Jurkat, Clone E6-1 (cell line): ENCODE measurements at regions not wholly inside any gene's neighbourhood (a gene's known extent, or its start where the extent isn't known, plus 50 kb on each side); places are given as distances from the start of the nearest gene placed in this dataset.
"Not testable (repeated sequence)": the region's sequence is repeated elsewhere in the genome, so short reads cannot be mapped to it uniquely, and the experiment has no call there.

Source experiments
- DNase-seq: peaks from one replicate; pipeline ENCODE4 v3.0.0-alpha.2; 2011; ENCODE audit warnings: low read depth, low spot score
- H3K4me3 ChIP-seq: 2 replicates; pipeline ENCODE4 v1.5.1; 2011; ENCODE audit warnings: mild to moderate bottlenecking, low read length, control low read depth, moderate library complexity

DNA sequence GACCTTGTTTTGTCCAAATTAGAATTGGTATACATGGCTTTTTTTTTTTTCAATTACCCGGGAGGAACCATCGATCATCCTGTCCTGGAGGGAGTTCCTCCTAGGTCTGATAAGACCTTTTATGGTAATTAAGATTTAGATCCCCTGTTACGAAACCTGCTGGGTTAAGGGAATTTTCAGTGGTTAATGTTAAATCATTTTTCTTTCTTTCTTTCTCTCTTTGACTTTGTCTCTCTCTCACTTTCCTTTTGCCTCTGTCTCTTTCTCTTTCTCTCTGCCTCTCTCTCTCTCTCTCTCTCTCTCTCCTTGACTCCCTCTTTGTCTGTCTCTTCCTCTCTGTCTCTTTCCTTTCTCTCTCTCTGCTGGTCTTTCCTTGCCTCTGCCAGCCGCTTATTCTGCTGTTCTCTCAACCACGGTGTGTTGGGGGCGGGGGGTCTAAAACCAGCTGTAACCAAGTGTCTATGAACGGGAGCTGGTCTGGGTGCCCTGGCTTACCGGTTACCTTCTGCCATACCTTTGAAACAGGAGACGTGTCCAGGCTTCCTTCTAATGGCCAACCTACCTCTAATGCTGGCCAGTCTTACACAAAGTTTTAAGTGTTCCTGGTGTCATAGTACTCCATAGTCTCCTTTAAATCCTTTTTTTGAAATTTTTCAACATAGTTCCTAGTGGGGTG, 815.1 kb downstream of the TRIB2 start:
- not testable (repeated sequence) for DNase-seq

DNA sequence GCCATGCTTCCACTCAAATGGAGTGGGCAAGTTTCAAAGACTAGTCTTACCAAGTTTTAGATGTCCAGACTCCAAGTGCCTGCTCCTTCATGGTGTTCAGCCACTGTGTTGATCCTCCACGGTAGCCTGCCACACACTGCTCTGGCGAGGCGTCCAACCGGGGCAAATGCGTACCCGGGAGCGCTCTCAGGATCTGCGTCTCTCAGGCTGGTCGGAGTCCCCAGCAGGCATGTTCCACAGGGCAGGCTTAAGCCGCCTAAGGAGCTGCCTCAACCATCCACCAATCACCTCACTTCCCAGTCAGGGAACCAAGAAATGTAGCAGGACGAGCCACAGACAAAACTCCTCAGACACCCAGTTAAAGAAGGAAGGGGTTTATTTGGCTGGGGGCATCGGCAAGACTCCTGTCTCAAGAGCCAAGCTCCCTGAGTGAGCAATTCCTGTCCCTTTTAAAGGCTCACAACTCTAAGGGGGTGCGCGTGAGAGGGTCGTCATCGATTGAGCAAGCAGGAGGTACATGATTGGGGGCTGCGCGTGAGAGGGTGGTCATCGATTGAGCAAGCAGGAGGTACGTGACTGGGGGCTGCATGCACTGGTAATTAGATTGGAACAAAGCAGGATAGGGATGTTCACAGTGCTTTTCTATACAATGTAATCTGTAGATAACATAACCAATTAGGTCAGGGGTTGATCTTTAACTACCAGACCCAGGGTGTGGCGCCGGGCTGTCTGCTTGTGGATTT, 816.2 kb downstream of the TRIB2 start:
- not testable (repeated sequence) for H3K4me3 ChIP-seq, DNase-seq

More for the DNA sequence above, 815.1 kb downstream of the TRIB2 start:
- H3K4me3 ChIP-seq, result not testable (repeated sequence)

DNA sequence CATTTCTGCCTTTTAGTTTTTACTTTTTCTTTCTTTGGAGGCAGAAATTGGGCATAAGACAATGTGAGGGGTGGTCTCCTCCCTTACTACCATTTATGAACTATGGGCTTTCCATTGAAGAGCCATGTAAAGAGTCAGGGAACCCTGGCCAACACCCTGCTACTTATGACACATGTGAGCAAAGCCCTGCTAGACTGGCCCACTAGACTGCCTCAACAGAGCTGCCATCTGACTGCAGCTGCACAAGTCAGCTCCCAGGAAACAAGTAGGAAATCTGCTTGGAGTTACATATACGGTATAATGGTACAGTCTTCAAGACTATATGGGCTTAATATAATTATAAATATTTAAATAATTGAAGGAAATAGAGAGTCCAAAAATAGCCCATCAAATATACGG, 816.8 kb downstream of the TRIB2 start:
- no peak for DNase-seq

DNA sequence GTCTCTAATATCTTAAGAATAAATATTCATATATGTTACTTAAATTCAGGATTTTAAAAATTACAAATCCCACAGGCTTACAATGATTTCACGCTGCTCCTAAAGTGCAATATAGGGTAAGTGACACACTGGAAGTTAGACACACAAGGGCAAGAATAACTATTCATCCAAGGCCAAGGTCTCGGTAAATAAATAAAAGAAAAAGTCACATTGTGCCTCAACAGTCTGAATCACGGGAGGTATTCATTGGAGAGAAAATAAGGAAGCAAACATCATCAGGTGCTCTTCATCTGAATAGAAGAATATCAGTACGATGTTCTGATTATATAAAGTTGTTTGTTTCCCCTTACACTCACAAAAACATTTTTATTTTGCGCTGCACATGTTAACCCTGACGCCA, 820.2 kb downstream of the TRIB2 start:
- no peak for DNase-seq
- no peak overlapping the region for H3K4me3 ChIP-seq

More for the DNA sequence above, 816.8 kb downstream of the TRIB2 start:
- H3K4me3 ChIP-seq, result no peak overlapping the region

DNA sequence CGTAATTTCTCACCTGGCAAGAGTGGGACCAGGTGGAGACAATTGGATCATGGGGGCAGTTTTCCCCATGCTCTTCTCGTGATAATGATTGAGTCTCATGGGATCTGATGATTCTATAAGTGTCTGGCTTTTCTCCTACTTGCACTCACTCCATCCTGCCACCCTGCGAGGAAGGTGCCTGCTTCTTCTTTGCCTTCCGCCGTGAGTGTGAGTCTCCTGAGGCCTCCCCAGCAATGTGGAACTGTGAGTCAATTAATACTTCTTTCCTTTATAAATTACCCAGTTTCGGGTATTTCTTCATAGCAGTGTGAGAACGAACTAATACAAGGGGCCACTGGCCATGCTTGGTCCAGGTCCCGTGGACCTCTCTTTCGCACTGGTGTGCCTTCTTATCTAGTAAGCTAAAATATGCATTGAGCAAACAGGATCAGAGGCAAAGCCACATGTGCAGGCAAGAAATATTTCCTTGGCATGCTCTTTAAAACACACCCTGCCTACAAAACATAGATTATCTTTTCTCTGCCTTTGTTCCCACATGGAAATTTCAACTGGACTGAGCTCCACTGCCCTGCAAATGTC, 821.1 kb downstream of the TRIB2 start:
- no peak for DNase-seq
- no peak overlapping the region for H3K4me3 ChIP-seq

DNA sequence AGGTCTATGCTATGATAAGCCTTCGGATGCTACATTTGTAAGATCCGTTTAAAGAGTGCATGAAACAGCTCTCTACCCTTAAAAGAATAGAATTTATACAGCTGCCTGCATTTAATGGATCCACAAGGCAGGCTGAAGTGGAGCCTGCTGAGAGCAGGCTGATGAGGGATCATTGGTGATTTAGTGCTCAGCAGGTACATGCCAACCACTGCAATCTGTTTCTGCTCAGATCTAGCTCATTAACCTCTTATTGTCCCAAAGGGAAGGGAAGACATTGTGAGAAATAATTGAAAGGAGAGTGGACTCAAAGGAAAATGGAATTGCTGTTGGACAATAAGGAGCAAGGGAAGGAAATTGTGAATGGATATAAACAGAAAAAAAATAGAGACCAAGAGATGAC, 822.6 kb downstream of the TRIB2 start:
- no peak overlapping the region for H3K4me3 ChIP-seq
- no peak for DNase-seq

DNA sequence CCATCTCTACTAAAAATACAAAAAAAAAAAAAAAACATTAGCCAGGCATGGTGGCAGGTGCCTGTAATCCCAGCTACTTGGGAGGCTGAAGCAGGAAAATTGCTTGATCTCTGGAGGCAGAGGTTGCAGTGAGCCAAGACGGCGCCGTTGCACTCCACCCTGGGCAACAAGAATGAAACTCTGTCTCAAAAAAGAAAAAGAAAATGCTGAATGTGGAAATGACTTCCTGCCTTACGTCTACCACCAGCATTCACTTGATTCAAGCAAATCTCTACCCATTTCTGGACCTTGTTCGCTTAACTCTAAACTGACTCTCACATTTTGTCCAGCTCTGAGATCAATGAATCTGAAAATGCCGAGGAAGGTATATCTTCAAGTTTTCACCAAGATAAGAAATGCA, 825.3 kb downstream of the TRIB2 start:
- no peak overlapping the region for H3K4me3 ChIP-seq
- no peak for DNase-seq

DNA sequence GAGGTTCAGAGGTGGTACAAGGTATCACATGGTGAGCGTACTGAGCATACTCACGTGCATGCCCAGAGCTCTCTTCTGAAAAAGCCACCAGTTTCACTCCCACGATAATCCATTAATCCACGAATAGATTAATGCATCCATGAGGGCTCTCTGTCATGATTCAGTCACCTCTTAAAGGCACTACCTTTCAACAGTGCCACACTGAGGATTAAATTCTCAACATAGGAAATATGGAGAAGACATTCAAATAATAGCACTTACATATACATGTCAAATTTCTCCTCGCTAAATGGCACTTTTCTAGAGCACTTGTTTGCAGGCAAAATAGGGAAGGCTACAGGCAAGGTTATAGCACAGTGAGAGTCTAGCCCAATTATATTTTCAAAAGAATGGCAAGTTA, 825.9 kb downstream of the TRIB2 start:
- DNase-seq, result no peak
- no peak overlapping the region for H3K4me3 ChIP-seq

DNA sequence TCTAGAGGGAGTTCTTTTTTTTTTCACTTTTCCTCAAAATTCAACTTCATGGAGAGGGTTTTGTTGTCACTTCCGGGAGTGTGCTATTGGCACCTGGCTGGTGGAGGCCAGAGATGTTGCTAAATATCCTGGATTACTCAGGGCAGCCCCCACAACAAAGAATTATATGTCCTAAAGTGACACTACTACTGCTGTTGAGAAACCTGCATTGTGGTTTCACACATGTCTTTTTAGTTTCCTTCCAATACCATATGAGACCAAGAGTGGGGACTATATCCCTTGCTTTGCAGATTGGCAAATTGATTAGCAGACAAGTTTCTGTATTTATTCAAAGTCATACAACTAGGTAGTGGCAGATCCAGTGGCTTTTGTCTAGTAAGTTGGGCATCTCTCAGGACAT, 826.8 kb downstream of the TRIB2 start:
- DNase-seq, result no peak
- no peak overlapping the region for H3K4me3 ChIP-seq

DNA sequence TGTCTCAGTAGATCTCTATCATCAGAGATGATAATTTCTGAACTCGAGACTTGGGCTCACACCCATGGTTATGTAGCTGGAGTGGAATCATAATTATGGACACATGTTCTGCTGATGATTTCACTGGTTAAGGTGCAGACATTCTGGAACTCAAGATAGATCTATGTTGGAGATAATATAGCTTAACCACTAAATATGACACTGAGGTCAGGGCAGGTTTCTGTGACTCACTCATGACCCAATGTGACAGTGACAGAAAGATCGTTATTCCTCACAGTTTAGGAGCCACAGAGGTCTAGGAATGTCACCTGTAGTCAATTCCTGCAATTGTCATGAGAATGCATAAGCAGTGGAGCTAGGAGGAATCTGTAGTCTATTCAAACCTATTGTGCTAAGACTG, 828.6 kb downstream of the TRIB2 start:
- H3K4me3 ChIP-seq, result no peak overlapping the region
- no peak for DNase-seq

DNA sequence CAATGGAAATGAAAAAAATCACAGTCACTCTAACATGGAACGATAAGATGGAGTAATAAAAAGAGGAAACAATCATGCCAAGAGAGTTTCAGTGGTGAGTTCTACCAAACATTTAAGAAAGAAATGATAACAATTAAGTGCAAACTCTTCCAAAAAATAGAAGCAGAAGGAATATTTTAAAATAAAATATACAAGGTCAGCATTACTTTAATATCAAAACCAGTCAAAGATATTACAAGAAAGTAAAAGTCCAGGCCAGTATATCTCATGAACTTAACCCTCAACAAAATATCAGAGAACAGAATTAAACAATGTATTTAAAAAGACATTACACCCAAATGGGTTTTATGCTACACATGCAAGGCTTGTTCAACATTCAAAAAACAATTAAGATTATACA, 829.4 kb downstream of the TRIB2 start:
- H3K4me3 ChIP-seq, result no peak overlapping the region
- no peak for DNase-seq

DNA sequence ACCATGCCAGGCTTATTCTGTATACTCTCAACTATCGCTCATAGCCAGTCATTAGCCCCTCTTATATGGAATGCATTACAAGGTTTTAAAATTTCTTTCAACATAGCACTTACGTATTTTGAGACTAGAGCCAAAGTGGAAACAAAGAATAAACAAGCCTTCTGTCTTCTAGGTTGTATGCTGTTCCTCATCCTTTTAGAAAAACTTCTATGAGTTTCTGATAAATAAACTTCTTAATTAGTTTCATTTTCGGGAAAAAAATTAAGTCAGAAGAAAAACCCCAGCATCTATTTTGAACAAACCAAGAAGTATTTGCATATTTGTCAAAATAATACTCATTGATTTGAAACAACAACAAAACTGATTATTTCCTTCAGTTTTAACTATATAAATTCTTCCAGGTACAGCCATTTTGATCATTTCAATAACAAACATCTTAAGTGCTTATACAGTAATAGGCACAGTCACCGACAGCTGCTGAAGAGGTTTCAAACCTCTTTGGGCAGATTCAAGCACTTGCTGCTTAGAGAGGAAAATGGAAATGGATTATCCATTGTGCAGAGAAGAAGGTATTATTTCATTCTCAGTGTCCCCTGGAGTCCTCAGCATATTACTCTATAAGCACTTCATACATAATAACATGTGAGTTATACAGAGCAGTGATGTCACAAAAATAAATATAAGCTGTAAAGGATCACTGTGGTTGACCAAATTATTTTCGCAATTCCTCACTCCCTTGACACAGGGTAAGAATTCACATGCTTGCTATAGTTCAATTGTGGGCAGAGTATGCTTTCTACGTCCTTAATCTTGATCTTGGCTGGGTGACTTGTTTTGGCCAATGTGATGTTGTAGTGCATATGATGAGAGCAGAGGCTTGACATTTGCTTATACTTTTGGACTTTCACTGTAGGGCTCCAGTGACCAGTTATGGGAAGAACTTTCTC, 833.8 kb downstream of the TRIB2 start:
- DNase-seq, result no peak
- no peak overlapping the region for H3K4me3 ChIP-seq

DNA sequence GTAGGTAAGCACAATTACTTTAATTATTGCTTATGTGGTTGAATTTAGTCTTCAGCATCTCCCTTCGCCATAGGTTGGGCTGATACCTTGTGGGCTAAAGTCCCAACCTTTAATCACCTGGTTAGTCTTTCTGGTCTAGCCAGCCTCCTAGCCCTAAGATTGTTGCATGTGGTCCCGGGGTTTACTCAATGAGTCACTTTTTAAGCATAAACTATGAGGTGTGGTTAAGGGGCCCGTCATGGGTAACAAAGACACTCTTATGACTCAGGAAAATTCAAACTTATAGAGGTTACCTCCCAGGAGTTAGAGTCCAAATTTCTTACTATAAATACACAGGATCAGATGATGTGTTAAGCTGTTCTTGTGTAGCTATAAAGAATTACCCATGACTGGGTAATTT, 841.6 kb downstream of the TRIB2 start:
- DNase-seq, result no peak
- no peak overlapping the region for H3K4me3 ChIP-seq

DNA sequence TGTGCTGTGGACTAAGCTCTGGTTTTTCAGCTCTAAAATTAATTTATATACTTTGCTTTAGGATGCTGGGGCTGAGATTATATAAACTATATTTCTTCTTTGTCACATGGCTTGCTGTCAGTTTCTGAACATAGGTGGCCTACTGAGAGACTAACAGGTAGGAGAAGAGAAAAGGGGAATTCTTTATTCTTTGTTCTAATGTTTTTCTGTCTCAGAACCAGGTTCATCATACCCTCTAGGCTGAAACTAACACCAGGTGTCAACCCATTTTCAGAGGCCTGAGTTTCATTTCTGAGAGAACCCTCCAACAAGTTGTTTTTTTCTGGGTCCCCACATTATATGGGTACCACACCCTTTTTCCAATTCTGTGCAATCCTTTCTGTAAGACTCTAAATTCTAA, 843.6 kb downstream of the TRIB2 start:
- no peak overlapping the region for H3K4me3 ChIP-seq
- DNase-seq, result no peak

DNA sequence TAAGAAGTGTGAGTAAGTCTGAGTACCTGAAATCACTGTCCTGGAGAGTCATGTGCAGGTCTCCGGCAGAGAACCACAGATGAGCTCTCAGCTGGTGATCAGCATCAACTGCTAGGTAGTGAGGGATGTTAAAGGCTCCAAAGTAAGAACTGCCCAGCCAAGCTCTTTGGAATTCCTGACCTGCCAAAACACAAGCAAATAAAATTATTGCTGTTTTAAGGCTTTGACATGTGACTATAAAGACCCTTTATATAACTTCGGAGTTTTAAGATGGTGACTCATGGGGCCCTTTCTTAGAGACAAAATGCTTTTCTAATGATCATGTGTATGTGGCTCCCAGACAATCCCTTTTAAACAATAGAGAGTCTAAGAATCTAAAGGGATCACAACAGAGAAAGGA, 855.7 kb downstream of the TRIB2 start:
- DNase-seq, result no peak
- no peak overlapping the region for H3K4me3 ChIP-seq

DNA sequence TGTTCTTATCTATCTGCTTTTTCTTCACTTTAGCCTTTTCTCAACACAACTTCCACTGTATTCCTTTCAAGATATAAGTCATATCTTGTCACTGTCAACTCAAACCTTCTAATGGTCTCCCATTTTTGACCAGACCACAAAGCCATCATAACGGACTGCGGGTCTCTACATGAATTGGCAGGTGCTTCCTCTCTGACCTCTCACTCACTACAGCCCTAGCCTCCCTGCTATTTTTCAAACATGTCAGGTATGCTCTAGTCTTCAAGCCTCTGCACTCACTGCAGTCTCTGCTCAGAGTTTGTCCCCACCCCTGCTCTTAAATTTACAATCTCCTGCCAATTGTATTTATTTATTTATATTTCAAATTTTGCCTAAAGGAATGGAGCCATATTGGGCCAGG, 858.1 kb downstream of the TRIB2 start:
- H3K4me3 ChIP-seq, result no peak overlapping the region
- no peak for DNase-seq

DNA sequence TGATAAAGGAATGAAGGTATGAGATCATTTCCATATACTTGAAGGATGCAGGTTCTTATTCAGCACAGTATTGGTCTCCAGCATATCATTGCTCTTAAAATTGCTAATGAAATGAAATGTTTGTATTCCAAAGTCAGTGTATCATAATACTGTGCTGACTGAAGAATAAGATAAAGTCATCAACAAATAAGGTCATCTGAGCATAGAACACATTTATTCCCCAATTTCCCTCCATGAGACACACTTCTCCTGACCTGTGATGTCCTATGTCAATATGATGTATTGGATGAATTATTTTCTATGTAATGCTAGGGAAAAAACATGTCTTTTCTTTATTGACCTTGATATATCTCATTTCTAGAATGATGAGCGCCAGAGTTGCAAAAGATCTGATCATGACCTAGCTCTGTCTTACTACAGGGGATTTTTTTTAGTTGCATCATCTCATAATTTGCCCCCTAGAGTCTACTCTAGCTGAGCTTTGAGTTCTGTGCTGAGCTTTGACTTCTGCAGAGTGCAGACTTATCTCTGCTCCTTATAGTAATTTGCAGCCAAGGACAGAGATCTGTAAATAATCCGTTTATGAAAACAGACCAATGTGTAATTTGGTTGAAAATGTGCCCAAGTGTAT, 859.8 kb downstream of the TRIB2 start:
- H3K4me3 ChIP-seq, result no peak overlapping the region
- no peak for DNase-seq

DNA sequence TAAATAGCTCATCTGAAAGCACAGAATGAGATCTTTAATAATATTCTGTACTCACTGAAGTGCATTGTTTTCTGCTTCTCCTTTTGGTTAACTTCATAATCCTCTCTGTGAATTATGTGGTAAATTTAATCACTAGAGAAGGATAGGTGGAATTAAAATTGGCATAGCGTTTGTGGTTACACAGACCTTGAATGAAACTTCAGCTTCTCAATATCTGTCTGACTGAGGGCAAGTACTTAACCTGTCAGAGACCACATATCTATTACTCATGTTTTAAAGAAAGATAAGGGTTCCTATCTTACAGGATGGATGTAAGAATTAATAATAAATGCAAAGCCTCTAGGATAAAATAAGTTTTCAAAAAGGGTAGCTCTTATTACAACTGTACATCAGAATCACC, 861.8 kb downstream of the TRIB2 start:
- DNase-seq, result no peak
- H3K4me3 ChIP-seq, result no peak overlapping the region

DNA sequence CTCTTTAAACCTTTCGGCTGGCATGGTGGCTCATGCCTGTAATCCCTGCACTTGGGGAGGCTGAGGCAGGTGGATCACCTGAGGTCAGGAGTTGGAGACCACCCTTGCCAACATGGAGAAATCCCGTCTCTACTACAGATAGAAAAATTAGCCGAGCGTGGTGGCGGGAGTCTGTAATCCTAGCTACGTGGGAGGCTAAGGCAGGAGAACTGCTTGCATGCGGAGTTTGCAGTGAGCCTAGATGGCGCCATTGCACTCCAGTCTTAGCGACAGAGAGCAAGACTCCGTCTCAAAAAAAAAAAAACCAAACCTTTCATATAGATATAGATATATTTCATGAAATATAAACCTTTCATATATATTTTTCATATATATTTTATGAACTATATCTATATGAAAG, 864.7 kb downstream of the TRIB2 start:
- no peak overlapping the region for H3K4me3 ChIP-seq
- peak; percentile 27 for DNase-seq
